SKM-1 (cell line): ENCODE measurements at regions not wholly inside any gene's neighbourhood (a gene's known extent, or its start where the extent isn't known, plus 50 kb on each side); places are given as distances from the start of the nearest gene placed in this dataset.

Experiments used
- DNase-seq: peaks from one replicate; lab custom pipeline; 2025; ENCODE audit not compliant: unreplicated experiment; lab: John Stamatoyannopoulos, UW

- DNase-seq: no peak
These were observed 62.4 kb upstream of the GCFC2 start for GRCh38 chr2:75772908-75773630.

- DNase-seq: no peak
These were observed 55.1 kb upstream of the GCFC2 start for GRCh38 chr2:75765798-75766197.

- no peak for DNase-seq
These were observed 53.9 kb upstream of the GCFC2 start for GRCh38 chr2:75764611-75765010.
